SK-N-DZ (cell line): ENCODE measurements at regions not wholly inside any gene's neighbourhood (a gene's known extent, or its start where the extent isn't known, plus 50 kb on each side); places are given as distances from the start of the nearest gene placed in this dataset.
"Not testable (repeated sequence)": the region's sequence is repeated elsewhere in the genome, so short reads cannot be mapped to it uniquely, and the experiment has no call there.

Experiments
- DNase-seq: peaks from one replicate; pipeline ENCODE4 v3.0.0-alpha.2; 2015; ENCODE audit warnings: low spot score

- DNase-seq: no peak
Observed at GRCh38 chrX:130552444-130553073, 150.8 kb downstream of the RBMX2 start.

- peak; percentile 76 for DNase-seq
Observed at GRCh38 chrX:130555341-130555740, 153.6 kb downstream of the RBMX2 start.

GRCh38 chrX:130555757-130556156, 154.0 kb downstream of the RBMX2 start:
- DNase-seq: peak; percentile 60

- no peak for DNase-seq
Observed at GRCh38 chrX:130556951-130557350, 155.2 kb downstream of the RBMX2 start.

GRCh38 chrX:130560544-130560943, 158.8 kb downstream of the RBMX2 start:
- no peak for DNase-seq

- DNase-seq: no peak
Observed at GRCh38 chrX:130561930-130562329, 160.1 kb downstream of the RBMX2 start.

GRCh38 chrX:130563476-130563875, 161.7 kb downstream of the RBMX2 start:
- DNase-seq: no peak

GRCh38 chrX:130566028-130566683, 164.4 kb downstream of the RBMX2 start:
- DNase-seq: peak; percentile 23

- DNase-seq: not testable (repeated sequence)
Observed at GRCh38 chrX:130573030-130573429, 171.2 kb downstream of the RBMX2 start.
